Brain microvascular endothelial cell (primary cell): ENCODE measurements at regions not wholly inside any gene's neighbourhood (a gene's known extent, or its start where the extent isn't known, plus 50 kb on each side); places are given as distances from the start of the nearest gene placed in this dataset.

Experiments used
- DNase-seq: peaks from one replicate; pipeline ENCODE4 v3.0.0-alpha.2; 2020
- H3K27ac ChIP-seq: fragments of 250-450 bp; sonication (Bioruptor Pico); 2 replicates; pipeline ENCODE4 v1.5.1; 2020; ENCODE audit warnings: mild to moderate bottlenecking, moderate library complexity
- H3K27me3 ChIP-seq: fragments of 250-450 bp; sonication (Bioruptor Pico); replicated peaks from 2 replicates; pipeline ENCODE4 v1.5.1; 2020; ENCODE audit warnings: mild to moderate bottlenecking
- H3K36me3 ChIP-seq: fragments of 250-450 bp; sonication (Bioruptor Pico); replicated peaks from 2 replicates; pipeline ENCODE4 v1.5.1; 2020; ENCODE audit warnings: mild to moderate bottlenecking
- H3K4me3 ChIP-seq: 2 replicates; pipeline ENCODE4 v1.5.1; 2011; ENCODE audit warnings: low read depth, mild to moderate bottlenecking, control low read depth, low read length, moderate library complexity
- CTCF ChIP-seq: IDR thresholded peaks from 2 replicates; pipeline ENCODE4 v1.5.1; 2011; ENCODE audit warnings: low read depth, mild to moderate bottlenecking, moderate library complexity, low read length, control low read depth, inconsistent platforms; ENCODE audit errors: missing control alignments
- in situ Hi-C: cut with HindIII; loops from 2 replicates; pipeline ENCODE4 v1.10.0; 2017; ENCODE audit warnings: low sequenced_read_pairs, low pct_ligation_motif_present

- no peaks in the 10 kb centered on the region for H3K27me3 ChIP-seq
- no peak for DNase-seq
- in situ Hi-C loops = no loop called here
- H3K36me3 ChIP-seq = no peaks in the 10 kb centered on the region
- H3K27ac ChIP-seq = no peak overlapping the region
- TF ChIP-seq CTCF = no peak
- H3K4me3 ChIP-seq = no peak overlapping the region
Measured at GRCh38 chr17:69802045-69802740, 272.8 kb upstream of the KCNJ16 start.

- no peaks in the 10 kb centered on the region for H3K36me3 ChIP-seq
- in situ Hi-C loops = no loop called here
- no peak for TF ChIP-seq CTCF
- no peaks in the 10 kb centered on the region for H3K27me3 ChIP-seq
- H3K4me3 ChIP-seq = no peak overlapping the region
- H3K27ac ChIP-seq = no peak overlapping the region
- DNase-seq = no peak
Measured at GRCh38 chr17:69809331-69809730, 265.7 kb upstream of the KCNJ16 start.

GRCh38 chr17:69810326-69810965 lies 264.6 kb upstream of the KCNJ16 start:
- H3K27ac ChIP-seq = no peak overlapping the region
- in situ Hi-C loops = no loop called here
- no peak for TF ChIP-seq CTCF

GRCh38 chr17:69812240-69812837 lies 262.7 kb upstream of the KCNJ16 start:
- no peak overlapping the region for H3K27ac ChIP-seq
- H3K36me3 ChIP-seq = no peaks in the 10 kb centered on the region
- no peaks in the 10 kb centered on the region for H3K27me3 ChIP-seq
- in situ Hi-C loops = no loop called here
- no peak for TF ChIP-seq CTCF
- no peak overlapping the region for H3K4me3 ChIP-seq
- no peak for DNase-seq

More at GRCh38 chr17:69810326-69810965, 264.6 kb upstream of the KCNJ16 start:
- DNase-seq = no peak
- Histone ChIP-seq H3K36me3 (no peaks in the 10 kb centered on the region), H3K4me3 (no peak overlapping the region), H3K27me3 (no peaks in the 10 kb centered on the region)

- in situ Hi-C loops = no loop called here
- Histone ChIP-seq H3K27me3 (no peaks in the 10 kb centered on the region), H3K36me3 (no peaks in the 10 kb centered on the region), H3K4me3 (no peak overlapping the region), H3K27ac (no peak overlapping the region)
- no peak for DNase-seq
- no peak for TF ChIP-seq CTCF
Measured at GRCh38 chr17:69814031-69814430, 261.0 kb upstream of the KCNJ16 start.
